ENCODE measurements at regions not wholly inside any gene's neighbourhood (a gene's known extent, or its start where the extent isn't known, plus 50 kb on each side); places are given as distances from the start of the nearest gene placed in this dataset.

DNA sequence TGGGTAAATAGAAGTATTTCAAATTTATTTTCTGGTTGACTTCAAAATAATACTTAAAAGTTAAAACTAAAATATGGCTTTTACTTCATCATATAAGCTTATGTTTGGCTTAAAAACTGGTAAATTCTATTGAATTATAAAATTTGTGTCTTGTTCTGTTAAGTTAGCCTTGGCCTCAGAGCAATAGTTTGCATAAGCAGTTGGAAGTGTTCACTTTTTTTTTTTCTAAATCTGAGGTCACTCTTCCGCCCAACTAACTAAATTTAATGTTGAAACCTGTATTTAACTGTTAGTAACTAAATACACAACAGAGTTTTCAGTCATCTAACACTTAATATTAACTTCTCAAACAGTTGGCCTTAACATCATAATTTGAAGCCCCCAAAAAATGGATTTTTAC is 871.7 kb upstream of the ADAMTS5 start:
- ChIA-PET POLR2A (ENCODE audit: low non-redundant PET) (no interaction called here), CTCF (no interaction called here)
- intact Hi-C loops (cut with micrococcal nuclease; ENCODE audit: unreplicated experiment): no loop called here
- no peak for DNase-seq (ENCODE audit: low spot score)
- H3K36me3 ChIP-seq (ENCODE audit: insufficient read depth, low read length, poor library complexity, severe bottlenecking): no peaks in the 10 kb centered on the region
- TF ChIP-seq, protein P1, sequence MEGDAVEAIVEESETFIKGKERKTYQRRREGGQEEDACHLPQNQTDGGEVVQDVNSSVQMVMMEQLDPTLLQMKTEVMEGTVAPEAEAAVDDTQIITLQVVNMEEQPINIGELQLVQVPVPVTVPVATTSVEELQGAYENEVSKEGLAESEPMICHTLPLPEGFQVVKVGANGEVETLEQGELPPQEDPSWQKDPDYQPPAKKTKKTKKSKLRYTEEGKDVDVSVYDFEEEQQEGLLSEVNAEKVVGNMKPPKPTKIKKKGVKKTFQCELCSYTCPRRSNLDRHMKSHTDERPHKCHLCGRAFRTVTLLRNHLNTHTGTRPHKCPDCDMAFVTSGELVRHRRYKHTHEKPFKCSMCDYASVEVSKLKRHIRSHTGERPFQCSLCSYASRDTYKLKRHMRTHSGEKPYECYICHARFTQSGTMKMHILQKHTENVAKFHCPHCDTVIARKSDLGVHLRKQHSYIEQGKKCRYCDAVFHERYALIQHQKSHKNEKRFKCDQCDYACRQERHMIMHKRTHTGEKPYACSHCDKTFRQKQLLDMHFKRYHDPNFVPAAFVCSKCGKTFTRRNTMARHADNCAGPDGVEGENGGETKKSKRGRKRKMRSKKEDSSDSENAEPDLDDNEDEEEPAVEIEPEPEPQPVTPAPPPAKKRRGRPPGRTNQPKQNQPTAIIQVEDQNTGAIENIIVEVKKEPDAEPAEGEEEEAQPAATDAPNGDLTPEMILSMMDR (conservative IDR thresholded peaks at IDR 0.05; ENCODE audit: low read depth, low read length): no peak
- TF ChIP-seq EZH2 (IDR thresholded peaks at IDR 0.05; ENCODE audit: borderline replicate concordance, low read depth, low read length, poor library complexity, severe bottlenecking): no peak
- peaks cover 16% of the 10 kb centered on the region for H3K9me3 ChIP-seq (ENCODE audit: low read depth, low read length, poor library complexity, severe bottlenecking)
- no TSS peak for BruUV-seq (replicated peaks)
- H3K4me1 ChIP-seq (ENCODE audit: insufficient read depth, low read length, poor library complexity, severe bottlenecking): no peaks in the 10 kb centered on the region
- H3K4me3 ChIP-seq (ENCODE audit: low read depth, low read length, poor library complexity, severe bottlenecking): no peak overlapping the region
- no peak overlapping the region for H3K27ac ChIP-seq (ENCODE audit: low read depth, low read length, poor library complexity, severe bottlenecking)
- no peaks in the 10 kb centered on the region for H3K27me3 ChIP-seq (replicated peaks; ENCODE audit: insufficient read depth, low read depth, low read length, poor library complexity)

DNA sequence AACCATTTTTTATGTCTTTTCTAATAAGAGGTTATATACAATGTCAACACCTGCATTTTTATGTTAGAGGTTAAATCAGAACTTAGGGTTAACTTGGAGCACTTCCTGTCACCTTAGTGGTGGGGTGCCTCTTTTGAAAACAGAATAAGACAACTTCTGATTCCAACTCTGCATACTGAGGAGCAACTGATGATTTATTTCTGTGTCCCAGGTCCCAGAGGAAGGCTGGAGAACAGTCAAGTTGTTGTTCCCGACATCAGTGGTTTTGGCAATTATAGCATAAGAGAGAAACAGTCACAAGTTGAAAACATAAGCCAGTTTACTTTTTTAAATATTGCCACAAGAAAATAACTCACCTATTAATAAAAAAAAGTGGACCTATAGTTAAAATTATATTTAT is 871.0 kb upstream of the ADAMTS5 start:
- no peaks in the 10 kb centered on the region for H3K4me1 ChIP-seq (ENCODE audit: insufficient read depth, low read length, poor library complexity, severe bottlenecking)
- no peaks in the 10 kb centered on the region for H3K27me3 ChIP-seq (replicated peaks; ENCODE audit: insufficient read depth, low read depth, low read length, poor library complexity)
- ChIA-PET POLR2A (ENCODE audit: low non-redundant PET) (no interaction called here), CTCF (no interaction called here)
- TF ChIP-seq, protein P1 (conservative IDR thresholded peaks at IDR 0.05; ENCODE audit: low read depth, low read length): no peak
- no peak for TF ChIP-seq EZH2 (IDR thresholded peaks at IDR 0.05; ENCODE audit: borderline replicate concordance, low read depth, low read length, poor library complexity, severe bottlenecking)
- H3K36me3 ChIP-seq (ENCODE audit: insufficient read depth, low read length, poor library complexity, severe bottlenecking): no peaks in the 10 kb centered on the region
- no peak overlapping the region for H3K4me3 ChIP-seq (ENCODE audit: low read depth, low read length, poor library complexity, severe bottlenecking)
- DNase-seq (ENCODE audit: low spot score): no peak
- intact Hi-C loops (cut with micrococcal nuclease; ENCODE audit: unreplicated experiment): no loop called here
- no TSS peak for BruUV-seq (replicated peaks)
- peaks cover 14% of the 10 kb centered on the region for H3K9me3 ChIP-seq (ENCODE audit: low read depth, low read length, poor library complexity, severe bottlenecking)
- no peak overlapping the region for H3K27ac ChIP-seq (ENCODE audit: low read depth, low read length, poor library complexity, severe bottlenecking)

DNA sequence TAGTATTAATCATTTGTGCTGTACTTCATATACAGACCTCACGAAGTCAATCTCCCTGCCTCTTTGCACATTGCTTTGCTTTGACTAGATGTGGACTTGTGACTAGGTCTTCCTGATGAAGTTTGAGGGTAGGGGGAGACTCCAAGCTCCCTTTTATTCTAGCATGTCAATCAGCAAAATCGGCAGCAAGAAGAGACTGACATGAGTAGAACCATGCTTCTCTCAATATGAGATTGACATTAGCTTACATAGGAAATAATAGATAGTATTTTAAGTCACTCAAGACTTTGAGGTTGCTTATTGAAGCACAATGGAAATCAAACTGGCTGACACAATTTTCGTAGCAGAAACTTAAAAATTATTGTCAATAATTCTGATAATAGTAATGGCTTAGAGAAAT is 866.4 kb upstream of the ADAMTS5 start:
- Histone ChIP-seq H3K36me3 (ENCODE audit: insufficient read depth, low read length, poor library complexity, severe bottlenecking) (no peaks in the 10 kb centered on the region), H3K4me1 (ENCODE audit: insufficient read depth, low read length, poor library complexity, severe bottlenecking) (no peaks in the 10 kb centered on the region), H3K9me3 (ENCODE audit: low read depth, low read length, poor library complexity, severe bottlenecking) (peaks cover 19% of the 10 kb centered on the region), H3K27me3 (replicated peaks; ENCODE audit: insufficient read depth, low read depth, low read length, poor library complexity) (no peaks in the 10 kb centered on the region), H3K4me3 (ENCODE audit: low read depth, low read length, poor library complexity, severe bottlenecking) (no peak overlapping the region), H3K27ac (ENCODE audit: low read depth, low read length, poor library complexity, severe bottlenecking) (no peak overlapping the region)
- ChIA-PET CTCF (no interaction called here), POLR2A (ENCODE audit: low non-redundant PET) (no interaction called here)
- no TSS peak for BruUV-seq (replicated peaks)
- no peak for DNase-seq (ENCODE audit: low spot score)
- intact Hi-C loops (cut with micrococcal nuclease; ENCODE audit: unreplicated experiment): no loop called here
- TF ChIP-seq, protein P1 (conservative IDR thresholded peaks at IDR 0.05; ENCODE audit: low read depth, low read length): no peak
- no peak for TF ChIP-seq EZH2 (IDR thresholded peaks at IDR 0.05; ENCODE audit: borderline replicate concordance, low read depth, low read length, poor library complexity, severe bottlenecking)

Measured in A673 (cell line).